Tibial nerve (tissue), 4 donors: ENCODE measurements at regions not wholly inside any gene's neighbourhood (a gene's known extent, or its start where the extent isn't known, plus 50 kb on each side); places are given as distances from the start of the nearest gene placed in this dataset.
"Not testable (repeated sequence)": the region's sequence is repeated elsewhere in the genome, so short reads cannot be mapped to it uniquely, and the experiment has no call there.

Source experiments
- DNase-seq, 2 donors: peaks; one replicate each; pipeline ENCODE4 v3.0.0-alpha.2; 2019; ENCODE audit warnings: low spot score in 2 of 2
- H3K27ac ChIP-seq, 4 donors: fragments of 200-600 bp; sonication (generic) in 3 of 4; one replicate each; pipeline ENCODE4 v1.5.1; 2017 to 2019; ENCODE audit warnings: mild to moderate bottlenecking in 1 of 4
- H3K27me3 ChIP-seq, 2 donors: fragments of 200-600 bp; sonication (generic) in 1 of 2; one replicate each; pipeline versions ENCODE4 v1.5.1 to v1.6.0; 2017 to 2019
- H3K36me3 ChIP-seq, 3 donors: fragments of 200-600 bp; sonication (generic); one replicate each; pipeline ENCODE4 v1.5.1; 2018 to 2019
- H3K4me1 ChIP-seq, 4 donors: fragments of 200-600 bp; sonication (generic) in 3 of 4; one replicate each; pipeline ENCODE4 v1.5.1; 2017 to 2019
- H3K4me3 ChIP-seq, 4 donors: fragments of 200-600 bp; sonication (generic) in 3 of 4; one replicate each; pipeline ENCODE4 v1.5.1; 2017 to 2019; ENCODE audit warnings: mild to moderate bottlenecking in 1 of 4, moderate library complexity in 1 of 4
- H3K9me3 ChIP-seq, 4 donors: fragments of 200-600 bp; sonication (generic) in 3 of 4; one replicate each; pipeline ENCODE4 v1.5.1; 2017 to 2019
- CTCF ChIP-seq, 5 experiments: fragments of 200-600 bp in 3 of 5; fragments of 450-650 bp in 2 of 5; sonication (generic) in 3 of 5; IDR thresholded peaks; one replicate each; pipeline ENCODE4 v1.5.1; 2016 to 2019; ENCODE audit warnings: antibody characterized with exemption in 5 of 5, mild to moderate bottlenecking in 3 of 5, moderate library complexity in 2 of 5
- EP300 ChIP-seq, 2 donors: sonication (generic); formaldehyde crosslinking; IDR thresholded peaks; one replicate each; pipeline ENCODE4 v1.6.1; 2017; ENCODE audit warnings: antibody characterized with exemption in 2 of 2, mild to moderate bottlenecking in 1 of 2
- POLR2A ChIP-seq, 2 donors: fragments of 450-650 bp; IDR thresholded peaks; one replicate each; pipeline ENCODE4 v1.6.1; 2017; ENCODE audit warnings: antibody characterized with exemption in 2 of 2, mild to moderate bottlenecking in 2 of 2, moderate library complexity in 2 of 2
- WGBS, 2 donors: methylation state at CpG; one replicate each; pipeline ENCODE4 v1.1.5; 2018; 5-methylcytosine and 5-hydroxymethylcytosine counted together

GRCh38 chr22:33142282-33143055 lies 84.3 kb upstream of the SYN3 start:
- Histone ChIP-seq H3K36me3 (no peaks in the 10 kb centered on the region), H3K9me3 (peaks cover 0 to 10% (median 0%) of the 10 kb centered on the region in 4 donors), H3K27me3 (no peaks in the 10 kb centered on the region), H3K4me1 (no peaks in the 10 kb centered on the region), H3K4me3 (no peak overlapping the region), H3K27ac (no peak overlapping the region)
- TF ChIP-seq POLR2A (IDR thresholded peaks at IDR 0.05) (no peak), CTCF (IDR thresholded peaks at IDR 0.05) (no peak), EP300 (IDR thresholded peaks at IDR 0.05) (no peak)
- 43 to 68% methylated on average over 4 of the region's 4 CpGs for WGBS, 2 donors
- DNase-seq: no peak

- Histone ChIP-seq H3K27ac (no peak overlapping the region), H3K4me3 (no peak overlapping the region), H3K4me1 (no peaks in the 10 kb centered on the region), H3K27me3 (no peaks in the 10 kb centered on the region), H3K9me3 (peaks cover 0 to 16% (median 0%) of the 10 kb centered on the region in 4 donors), H3K36me3 (no peaks in the 10 kb centered on the region)
- TF ChIP-seq POLR2A (IDR thresholded peaks at IDR 0.05) (no peak), EP300 (IDR thresholded peaks at IDR 0.05) (no peak), CTCF (IDR thresholded peaks at IDR 0.05) (no peak)
- no peak for DNase-seq
Observed at GRCh38 chr22:33139937-33140336, 81.8 kb upstream of the SYN3 start.

GRCh38 chr22:33138333-33138732 lies 80.2 kb upstream of the SYN3 start:
- H3K36me3 ChIP-seq, H3K27me3 ChIP-seq, H3K4me1 ChIP-seq, H3K27ac ChIP-seq, H3K4me3 ChIP-seq, DNase-seq: not testable (repeated sequence)
- peaks cover 0 to 16% (median 0%) of the 10 kb centered on the region in 4 donors for H3K9me3 ChIP-seq
- WGBS, 2 donors: 56 to 67% methylated on average over 5 of the region's 5 CpGs

DNA sequence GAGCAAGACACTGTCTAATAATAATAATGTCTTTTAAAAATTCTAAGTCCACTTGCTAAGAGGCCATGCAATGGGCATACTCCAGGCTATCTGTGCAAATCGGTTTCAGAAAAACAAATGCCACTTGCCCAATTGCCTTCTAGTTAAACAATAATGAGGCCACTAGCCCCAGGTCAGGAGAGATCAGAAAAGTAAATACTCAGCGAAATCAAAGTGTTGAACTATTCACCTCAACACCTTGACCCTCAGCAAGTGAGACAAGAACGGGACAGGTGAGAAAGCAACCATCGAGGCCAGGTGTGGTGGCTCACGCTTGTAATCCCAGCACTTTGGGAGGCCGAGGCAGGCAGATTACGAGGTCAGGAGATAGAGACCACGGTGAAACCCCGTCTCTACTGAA lies 72.3 kb upstream of the SYN3 start:
- DNase-seq: no peak
- no peak for TF ChIP-seq POLR2A (IDR thresholded peaks at IDR 0.05)
- TF ChIP-seq CTCF (IDR thresholded peaks at IDR 0.05): no peak
- TF ChIP-seq EP300 (IDR thresholded peaks at IDR 0.05): no peak
- H3K27me3 ChIP-seq: no peaks in the 10 kb centered on the region
- peaks cover 0 to 10% (median 0%) of the 10 kb centered on the region in 4 donors for H3K9me3 ChIP-seq
- H3K36me3 ChIP-seq: no peaks in the 10 kb centered on the region
- no peaks in the 10 kb centered on the region for H3K4me1 ChIP-seq
- 84% methylated on average over 9 of the region's 9 CpGs for WGBS, 2 donors
- H3K4me3 ChIP-seq: no peak overlapping the region
- H3K27ac ChIP-seq: no peak overlapping the region

GRCh38 chr22:33129621-33130020 lies 71.4 kb upstream of the SYN3 start:
- peaks cover 0 to 10% (median 0%) of the 10 kb centered on the region in 4 donors for H3K9me3 ChIP-seq
- no peaks in the 10 kb centered on the region for H3K27me3 ChIP-seq
- H3K27ac ChIP-seq: no peak overlapping the region
- DNase-seq: no peak
- no peaks in the 10 kb centered on the region for H3K4me1 ChIP-seq
- no peaks in the 10 kb centered on the region for H3K36me3 ChIP-seq
- 51 to 53% methylated on average over 10 of the region's 10 CpGs for WGBS, 2 donors
- H3K4me3 ChIP-seq: no peak overlapping the region
- no peak for TF ChIP-seq EP300 (IDR thresholded peaks at IDR 0.05)
- TF ChIP-seq POLR2A (IDR thresholded peaks at IDR 0.05): no peak
- TF ChIP-seq CTCF (IDR thresholded peaks at IDR 0.05): no peak
